Bronchial epithelial cell (primary cell): ENCODE measurements at regions not wholly inside any gene's neighbourhood (a gene's known extent, or its start where the extent isn't known, plus 50 kb on each side); places are given as distances from the start of the nearest gene placed in this dataset.

Experiments used
- DNase-seq: peaks from one replicate; pipeline ENCODE4 v3.0.0-alpha.2; 2010; ENCODE audit warnings: low read depth
- FAIRE-seq: peaks from 2 replicates; lab custom pipeline; 2011; peaks lifted over from hg19 to GRCh38; lab: Jason Lieb, UNC
- H3K27me3 ChIP-seq: 2 replicates; pipeline ENCODE4 v1.5.1; 2011; ENCODE audit warnings: low read length; ENCODE audit not compliant: control insufficient read depth, insufficient read depth
- H3K36me3 ChIP-seq: 2 replicates; pipeline ENCODE4 v1.5.1; 2011; ENCODE audit warnings: low read length; ENCODE audit not compliant: control insufficient read depth, insufficient read depth
- H3K4me3 ChIP-seq: 2 replicates; pipeline ENCODE4 v1.5.1; 2011; ENCODE audit warnings: mild to moderate bottlenecking, low read depth, low read length, control low read depth
- TF ChIP-seq, protein P1 (sequence below): IDR thresholded peaks from 2 replicates; pipeline ENCODE4 v1.5.1; 2011; ENCODE audit warnings: mild to moderate bottlenecking, moderate library complexity, low read length, control low read depth, inconsistent platforms; ENCODE audit not compliant: insufficient read depth, severe bottlenecking

DNA sequence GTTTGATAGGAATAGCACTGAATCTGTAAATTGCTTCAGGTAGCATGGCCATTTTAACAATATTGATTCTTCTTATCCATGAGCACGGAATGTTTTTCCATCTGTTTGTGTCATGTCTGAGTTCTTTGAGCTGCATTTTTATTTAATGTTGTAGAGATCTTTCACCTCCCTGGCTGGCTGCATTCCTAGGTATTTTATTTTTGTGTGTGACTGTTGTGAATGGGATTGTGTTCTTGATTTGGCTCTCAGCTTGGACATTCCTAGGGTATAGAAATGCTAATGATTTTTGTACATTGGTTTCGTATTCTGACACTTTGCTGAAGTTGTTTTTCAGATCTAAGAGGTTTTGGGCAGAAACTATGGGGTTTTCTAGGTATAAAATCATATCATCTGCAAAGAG lies 152.9 kb upstream of the CHD1 start:
- TF ChIP-seq, protein P1, sequence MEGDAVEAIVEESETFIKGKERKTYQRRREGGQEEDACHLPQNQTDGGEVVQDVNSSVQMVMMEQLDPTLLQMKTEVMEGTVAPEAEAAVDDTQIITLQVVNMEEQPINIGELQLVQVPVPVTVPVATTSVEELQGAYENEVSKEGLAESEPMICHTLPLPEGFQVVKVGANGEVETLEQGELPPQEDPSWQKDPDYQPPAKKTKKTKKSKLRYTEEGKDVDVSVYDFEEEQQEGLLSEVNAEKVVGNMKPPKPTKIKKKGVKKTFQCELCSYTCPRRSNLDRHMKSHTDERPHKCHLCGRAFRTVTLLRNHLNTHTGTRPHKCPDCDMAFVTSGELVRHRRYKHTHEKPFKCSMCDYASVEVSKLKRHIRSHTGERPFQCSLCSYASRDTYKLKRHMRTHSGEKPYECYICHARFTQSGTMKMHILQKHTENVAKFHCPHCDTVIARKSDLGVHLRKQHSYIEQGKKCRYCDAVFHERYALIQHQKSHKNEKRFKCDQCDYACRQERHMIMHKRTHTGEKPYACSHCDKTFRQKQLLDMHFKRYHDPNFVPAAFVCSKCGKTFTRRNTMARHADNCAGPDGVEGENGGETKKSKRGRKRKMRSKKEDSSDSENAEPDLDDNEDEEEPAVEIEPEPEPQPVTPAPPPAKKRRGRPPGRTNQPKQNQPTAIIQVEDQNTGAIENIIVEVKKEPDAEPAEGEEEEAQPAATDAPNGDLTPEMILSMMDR, result no peak
- no peak for FAIRE-seq
- Histone ChIP-seq H3K27me3 (no peaks in the 10 kb centered on the region), H3K4me3 (no peak overlapping the region), H3K36me3 (no peaks in the 10 kb centered on the region)
- no peak for DNase-seq

DNA sequence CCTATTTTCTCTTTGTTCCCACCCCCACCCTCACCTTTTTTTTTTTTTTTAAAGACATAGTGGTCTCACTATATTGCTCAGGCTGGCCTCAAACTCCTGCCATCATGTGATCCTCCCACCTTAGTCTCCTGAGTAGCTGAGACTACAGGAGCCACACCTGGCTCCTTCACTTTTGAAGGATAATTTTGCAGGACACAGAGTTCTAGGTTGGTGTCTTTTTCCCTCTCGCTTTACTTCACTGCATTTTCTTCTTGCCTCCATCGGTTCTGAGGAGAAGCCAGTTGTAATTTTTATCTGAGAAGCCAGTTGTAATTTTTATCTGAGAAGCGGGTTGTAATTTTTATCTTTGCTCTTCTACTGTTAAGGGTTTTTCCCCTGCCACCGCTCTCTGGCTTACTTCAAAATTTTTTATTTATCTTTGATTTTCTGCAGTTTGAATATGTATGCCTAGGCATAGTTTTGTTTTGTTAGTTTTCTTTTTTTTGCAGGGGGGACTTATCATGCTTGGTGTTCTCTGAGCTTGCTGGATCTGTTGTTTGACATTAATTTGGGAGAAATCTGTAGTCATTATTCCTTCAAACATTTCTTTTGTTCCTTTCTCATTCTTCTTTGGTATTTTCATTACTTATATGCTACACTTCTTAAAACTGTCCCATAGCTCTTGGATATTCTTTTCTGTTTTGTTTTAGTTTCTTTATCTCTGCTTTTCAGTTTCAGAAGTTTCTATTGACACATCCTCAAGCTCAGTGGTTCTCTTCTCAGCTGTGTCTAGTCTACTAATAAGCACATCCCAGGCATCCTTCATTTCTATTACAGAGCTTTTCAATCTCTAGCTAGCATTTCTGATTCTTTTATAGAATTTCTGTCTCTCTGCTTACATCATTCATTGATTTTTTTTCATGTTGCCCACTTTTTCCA lies 148.2 kb upstream of the CHD1 start:
- Histone ChIP-seq H3K4me3 (no peak overlapping the region), H3K36me3 (no peaks in the 10 kb centered on the region), H3K27me3 (no peaks in the 10 kb centered on the region)
- FAIRE-seq (no peak), DNase-seq (no peak)
- TF ChIP-seq, protein P1, result no peak

DNA sequence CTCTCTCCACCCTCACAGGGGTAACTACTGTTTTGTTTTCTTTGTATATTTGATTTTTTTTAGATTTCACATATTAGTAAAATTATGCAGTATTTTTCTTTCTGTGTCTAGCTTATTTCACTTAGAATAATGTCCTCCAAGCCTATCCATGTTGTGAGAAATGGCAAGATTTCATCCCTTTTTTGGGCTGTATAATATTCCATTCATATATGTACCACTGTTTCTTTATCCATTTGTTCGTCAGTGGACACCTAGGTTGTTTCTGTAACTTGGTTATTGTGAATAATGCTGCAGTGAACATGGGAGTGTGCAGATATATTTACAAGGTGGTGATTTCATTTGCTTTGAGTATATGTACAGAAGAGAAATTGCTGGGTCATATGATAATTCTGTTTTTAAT lies 144.0 kb upstream of the CHD1 start:
- no peak for DNase-seq
- Histone ChIP-seq H3K4me3 (no peak overlapping the region), H3K36me3 (no peaks in the 10 kb centered on the region), H3K27me3 (no peaks in the 10 kb centered on the region)
- FAIRE-seq, result no peak
- TF ChIP-seq, protein P1, result no peak

DNA sequence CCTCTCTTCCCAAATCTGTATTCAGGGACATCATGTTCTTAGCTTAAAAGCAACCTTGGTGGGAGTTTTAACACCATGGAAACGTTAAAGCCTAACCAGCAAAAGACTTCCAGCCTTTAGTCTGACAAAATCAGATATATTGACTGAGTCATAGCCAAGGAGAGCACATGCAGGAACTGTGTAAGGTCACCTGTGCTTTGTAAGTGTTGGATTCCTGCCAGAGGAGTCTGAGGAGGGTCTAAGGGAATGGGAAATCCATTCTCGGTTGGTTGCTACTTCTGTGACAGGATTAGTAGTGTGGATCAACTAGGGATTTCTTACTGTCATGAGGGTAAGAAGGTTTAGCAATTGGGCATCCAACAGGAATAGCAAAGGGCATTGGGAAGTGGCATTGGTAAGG lies 142.0 kb upstream of the CHD1 start:
- FAIRE-seq, result no peak
- Histone ChIP-seq H3K4me3 (no peak overlapping the region), H3K36me3 (no peaks in the 10 kb centered on the region), H3K27me3 (no peaks in the 10 kb centered on the region)
- no peak for DNase-seq
- TF ChIP-seq, protein P1, result no peak

DNA sequence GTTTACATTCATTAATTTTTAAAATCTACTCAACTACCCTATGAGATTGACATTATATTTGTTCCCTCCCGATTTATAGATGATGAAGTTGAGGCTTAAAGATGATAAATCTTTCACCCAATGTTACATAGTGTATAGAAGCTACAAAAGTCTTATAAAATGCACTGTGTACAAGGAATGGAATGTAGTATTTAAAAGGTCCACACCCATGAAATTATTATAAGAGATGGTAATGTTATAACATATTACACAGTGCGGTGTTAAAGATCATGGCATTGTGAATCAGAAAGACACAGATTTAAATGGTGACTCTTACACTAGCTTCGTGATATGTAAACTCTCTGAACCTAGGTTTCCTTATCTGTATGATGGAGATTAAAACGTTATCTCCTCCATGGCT lies 141.6 kb upstream of the CHD1 start:
- FAIRE-seq (no peak), DNase-seq (no peak)
- Histone ChIP-seq H3K4me3 (no peak overlapping the region), H3K36me3 (no peaks in the 10 kb centered on the region), H3K27me3 (no peaks in the 10 kb centered on the region)
- TF ChIP-seq, protein P1, result no peak
